ENCODE measurements at regions not wholly inside any gene's neighbourhood (a gene's known extent, or its start where the extent isn't known, plus 50 kb on each side); places are given as distances from the start of the nearest gene placed in this dataset.

GRCh38 chr20:58023346-58023745, 205.1 kb downstream of the ANKRD60 start:
- Histone ChIP-seq H3K27me3 (ENCODE audit: control insufficient read depth in 3 of 3, insufficient read depth in 3 of 3, low read length in 2 of 3) (no peaks in the 10 kb centered on the region), H3K4me1 (ENCODE audit: control insufficient read depth in 5 of 5, insufficient read depth in 5 of 5, low read length in 5 of 5) (peaks cover 0 to 15% (median 3%) of the 10 kb centered on the region in 5 donors), H3K36me3 (ENCODE audit: control insufficient read depth in 4 of 4, insufficient read depth in 4 of 4, low read length in 4 of 4) (no peaks in the 10 kb centered on the region), H3K27ac (ENCODE audit: low read depth in 1 of 2, low read length in 1 of 2) (no peak overlapping the region), H3K9me3 (ENCODE audit: control insufficient read depth in 4 of 4, insufficient read depth in 3 of 4, low read length in 3 of 4) (no peaks in the 10 kb centered on the region), H3K4me3 (no peak overlapping the region), H3K9ac (ENCODE audit: insufficient read depth in 1 of 2, low read length in 2 of 2) (no peak overlapping the region)
- no peak for ATAC-seq (ENCODE audit: insufficient read depth, low FRiP score)
- WGBS, 2 donors: 92 to 94% methylated on average over 9 of the region's 9 CpGs
- DNase-seq: peak in 1 of 3 donors; percentile 2
- TF ChIP-seq, protein P1, sequence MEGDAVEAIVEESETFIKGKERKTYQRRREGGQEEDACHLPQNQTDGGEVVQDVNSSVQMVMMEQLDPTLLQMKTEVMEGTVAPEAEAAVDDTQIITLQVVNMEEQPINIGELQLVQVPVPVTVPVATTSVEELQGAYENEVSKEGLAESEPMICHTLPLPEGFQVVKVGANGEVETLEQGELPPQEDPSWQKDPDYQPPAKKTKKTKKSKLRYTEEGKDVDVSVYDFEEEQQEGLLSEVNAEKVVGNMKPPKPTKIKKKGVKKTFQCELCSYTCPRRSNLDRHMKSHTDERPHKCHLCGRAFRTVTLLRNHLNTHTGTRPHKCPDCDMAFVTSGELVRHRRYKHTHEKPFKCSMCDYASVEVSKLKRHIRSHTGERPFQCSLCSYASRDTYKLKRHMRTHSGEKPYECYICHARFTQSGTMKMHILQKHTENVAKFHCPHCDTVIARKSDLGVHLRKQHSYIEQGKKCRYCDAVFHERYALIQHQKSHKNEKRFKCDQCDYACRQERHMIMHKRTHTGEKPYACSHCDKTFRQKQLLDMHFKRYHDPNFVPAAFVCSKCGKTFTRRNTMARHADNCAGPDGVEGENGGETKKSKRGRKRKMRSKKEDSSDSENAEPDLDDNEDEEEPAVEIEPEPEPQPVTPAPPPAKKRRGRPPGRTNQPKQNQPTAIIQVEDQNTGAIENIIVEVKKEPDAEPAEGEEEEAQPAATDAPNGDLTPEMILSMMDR (IDR thresholded peaks at IDR 0.05; ENCODE audit: control extremely low read depth, extremely low read depth): no peak

DNA sequence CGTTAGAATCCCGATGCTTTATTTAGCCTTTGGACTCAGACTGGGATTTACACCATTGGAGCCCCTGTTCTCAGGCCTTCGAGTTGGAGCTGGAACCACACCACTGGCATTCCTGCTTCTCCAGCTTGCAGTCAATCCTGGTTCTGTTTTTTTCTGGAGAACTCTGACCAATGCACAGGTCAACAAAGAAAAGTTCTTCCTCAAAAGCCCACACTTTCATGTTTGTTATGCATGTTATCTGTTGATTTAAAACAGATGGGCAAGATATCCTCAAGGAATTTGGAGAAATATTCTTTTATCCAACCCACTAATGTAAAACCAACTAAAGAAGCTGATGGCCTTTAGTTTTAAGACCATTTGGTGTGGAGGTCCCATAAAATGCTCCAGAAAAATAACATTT, 205.7 kb downstream of the ANKRD60 start:
- no peak overlapping the region for H3K9ac ChIP-seq (ENCODE audit: insufficient read depth in 1 of 2, low read length in 2 of 2)
- H3K27ac ChIP-seq (ENCODE audit: low read depth in 1 of 2, low read length in 1 of 2): no peak overlapping the region
- H3K4me3 ChIP-seq: no peak overlapping the region
- H3K4me1 ChIP-seq (ENCODE audit: control insufficient read depth in 5 of 5, insufficient read depth in 5 of 5, low read length in 5 of 5): peaks cover 0 to 15% (median 3%) of the 10 kb centered on the region in 5 donors
- no peaks in the 10 kb centered on the region for H3K9me3 ChIP-seq (ENCODE audit: control insufficient read depth in 4 of 4, insufficient read depth in 3 of 4, low read length in 3 of 4)
- WGBS, 2 donors: 85 to 91% methylated on average over 3 of the region's 3 CpGs
- no peak for ATAC-seq (ENCODE audit: insufficient read depth, low FRiP score)
- H3K27me3 ChIP-seq (ENCODE audit: control insufficient read depth in 3 of 3, insufficient read depth in 3 of 3, low read length in 2 of 3): no peaks in the 10 kb centered on the region
- TF ChIP-seq, protein P1 (IDR thresholded peaks at IDR 0.05; ENCODE audit: control extremely low read depth, extremely low read depth): no peak
- no peak for DNase-seq
- no peaks in the 10 kb centered on the region for H3K36me3 ChIP-seq (ENCODE audit: control insufficient read depth in 4 of 4, insufficient read depth in 4 of 4, low read length in 4 of 4)

DNA sequence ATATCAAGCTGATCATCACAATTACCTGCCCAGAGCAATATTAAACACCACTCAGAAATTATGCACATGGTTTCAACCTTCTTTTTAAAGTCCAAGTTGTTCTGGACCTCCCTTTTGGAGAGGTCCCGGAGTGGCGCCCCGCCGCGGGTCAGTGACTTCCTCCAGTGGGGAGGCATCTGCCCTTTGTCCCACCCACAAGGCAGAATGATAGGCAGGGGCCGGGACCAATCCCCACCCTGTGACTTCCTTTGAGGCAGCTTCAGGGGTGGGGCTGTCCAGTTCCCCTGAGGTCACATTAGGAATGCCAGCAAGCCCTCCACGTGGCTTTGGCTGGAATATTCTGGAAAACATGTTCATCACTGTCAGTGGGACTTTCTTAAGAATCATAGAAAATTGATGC, 207.0 kb downstream of the ANKRD60 start:
- H3K4me3 ChIP-seq: no peak overlapping the region
- WGBS, 2 donors: 70 to 73% methylated on average over 7 of the region's 7 CpGs
- DNase-seq (no peak), ATAC-seq (ENCODE audit: insufficient read depth, low FRiP score) (no peak)
- H3K9ac ChIP-seq (ENCODE audit: insufficient read depth in 1 of 2, low read length in 2 of 2): no peak overlapping the region
- H3K4me1 ChIP-seq (ENCODE audit: control insufficient read depth in 5 of 5, insufficient read depth in 5 of 5, low read length in 5 of 5): peaks cover 0 to 15% (median 3%) of the 10 kb centered on the region in 5 donors
- H3K27ac ChIP-seq (ENCODE audit: low read depth in 1 of 2, low read length in 1 of 2): no peak overlapping the region
- H3K36me3 ChIP-seq (ENCODE audit: control insufficient read depth in 4 of 4, insufficient read depth in 4 of 4, low read length in 4 of 4): no peaks in the 10 kb centered on the region
- TF ChIP-seq, protein P1 (IDR thresholded peaks at IDR 0.05; ENCODE audit: control extremely low read depth, extremely low read depth): no peak
- H3K9me3 ChIP-seq (ENCODE audit: control insufficient read depth in 4 of 4, insufficient read depth in 3 of 4, low read length in 3 of 4): no peaks in the 10 kb centered on the region
- H3K27me3 ChIP-seq (ENCODE audit: control insufficient read depth in 3 of 3, insufficient read depth in 3 of 3, low read length in 2 of 3): no peaks in the 10 kb centered on the region

Measured in lung (tissue), 11 donors.